ENCODE measurements at regions not wholly inside any gene's neighbourhood (a gene's known extent, or its start where the extent isn't known, plus 50 kb on each side); places are given as distances from the start of the nearest gene placed in this dataset.

DNA sequence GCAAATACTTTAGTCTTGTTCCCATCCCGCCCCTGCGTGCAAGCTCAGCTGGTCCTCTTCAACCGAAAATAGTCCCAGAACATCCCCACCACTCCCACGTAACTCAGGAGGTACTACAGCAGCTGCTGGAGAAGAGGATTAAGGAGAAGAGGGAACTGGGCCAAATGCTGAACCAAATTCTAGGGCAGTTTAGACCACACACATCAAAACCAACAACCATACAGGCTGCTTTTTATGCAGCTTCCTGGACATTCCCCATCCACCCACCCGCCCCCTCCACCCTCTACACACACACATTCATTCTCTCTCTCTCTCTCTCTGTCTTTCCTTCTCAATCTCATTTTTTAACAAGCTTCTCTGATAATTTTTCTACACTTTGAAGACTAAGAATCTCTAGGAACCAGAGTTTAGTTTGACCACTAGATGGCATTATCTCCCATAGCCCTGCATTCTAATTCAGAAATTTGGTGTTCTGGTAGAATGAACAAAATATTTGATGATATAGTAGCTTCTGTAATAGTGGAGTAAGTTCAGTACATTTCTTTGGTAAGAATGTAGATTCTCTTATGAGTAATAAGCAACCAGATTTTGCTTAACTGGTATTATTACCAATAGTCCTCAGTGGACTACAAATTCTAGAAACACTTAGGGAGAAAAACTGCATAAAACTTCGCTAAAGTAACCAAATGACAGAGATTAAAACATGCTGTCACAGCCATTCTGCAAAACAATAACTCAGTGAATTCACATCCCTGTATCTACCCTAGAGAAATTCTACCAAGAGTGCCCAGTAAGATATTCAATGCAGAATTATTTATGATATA is 52.1 kb upstream of the BEND6 start:
- SMC1A ChIA-PET (ENCODE audit: uncharacterized antibody, unreplicated experiment), result interaction anchor here (0.5 to 5.7 kb wide), 22 partner anchors 8 to 420 kb away, joined by 3 to 89 read pairs (median 4); partner anchors contain the start of gene PRIM2
- in situ Hi-C loops (cut with MboI), result no loop called here
- FAIRE-seq, result peak; percentile 87

More for the DNA sequence above, 52.1 kb upstream of the BEND6 start:
- 58% methylated on average over 5 of the region's 6 CpGs for WGBS (ENCODE audit: insufficient coverage, insufficient replicate concordance, low lambda C conversion rate, missing lambda C conversion rate)
- H3K9ac ChIP-seq (ENCODE audit: control insufficient read depth, insufficient read depth, low read length), result no peak overlapping the region
- no peak overlapping the region for H3K27ac ChIP-seq (ENCODE audit: control insufficient read depth, insufficient read depth)
- no peak for DNase-seq (ENCODE audit: low read depth, low spot score)
- ATAC-seq, result peak; percentile 80
- TF ChIP-seq BHLHE40 (IDR thresholded peaks at IDR 0.05; ENCODE audit: borderline replicate concordance in 1 of 2, low read depth in 2 of 2, low read length in 1 of 2) (0 out of 4 replicates have a peak, but pooled peaks of 1 of the 2 experiments have one; percentile 12), RAD21 (IDR thresholded peaks at IDR 0.05; ENCODE audit: insufficient read depth, low read depth, low read length) (peak; percentile 80), SMC3 (IDR thresholded peaks at IDR 0.05; ENCODE audit: borderline replicate concordance, low read length) (peak; percentile 80)
- TF ChIP-seq, protein P1, sequence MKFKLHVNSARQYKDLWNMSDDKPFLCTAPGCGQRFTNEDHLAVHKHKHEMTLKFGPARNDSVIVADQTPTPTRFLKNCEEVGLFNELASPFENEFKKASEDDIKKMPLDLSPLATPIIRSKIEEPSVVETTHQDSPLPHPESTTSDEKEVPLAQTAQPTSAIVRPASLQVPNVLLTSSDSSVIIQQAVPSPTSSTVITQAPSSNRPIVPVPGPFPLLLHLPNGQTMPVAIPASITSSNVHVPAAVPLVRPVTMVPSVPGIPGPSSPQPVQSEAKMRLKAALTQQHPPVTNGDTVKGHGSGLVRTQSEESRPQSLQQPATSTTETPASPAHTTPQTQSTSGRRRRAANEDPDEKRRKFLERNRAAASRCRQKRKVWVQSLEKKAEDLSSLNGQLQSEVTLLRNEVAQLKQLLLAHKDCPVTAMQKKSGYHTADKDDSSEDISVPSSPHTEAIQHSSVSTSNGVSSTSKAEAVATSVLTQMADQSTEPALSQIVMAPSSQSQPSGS (IDR thresholded peaks at IDR 0.05; ENCODE audit: low read length), result no peak
- TF ChIP-seq, protein P2, sequence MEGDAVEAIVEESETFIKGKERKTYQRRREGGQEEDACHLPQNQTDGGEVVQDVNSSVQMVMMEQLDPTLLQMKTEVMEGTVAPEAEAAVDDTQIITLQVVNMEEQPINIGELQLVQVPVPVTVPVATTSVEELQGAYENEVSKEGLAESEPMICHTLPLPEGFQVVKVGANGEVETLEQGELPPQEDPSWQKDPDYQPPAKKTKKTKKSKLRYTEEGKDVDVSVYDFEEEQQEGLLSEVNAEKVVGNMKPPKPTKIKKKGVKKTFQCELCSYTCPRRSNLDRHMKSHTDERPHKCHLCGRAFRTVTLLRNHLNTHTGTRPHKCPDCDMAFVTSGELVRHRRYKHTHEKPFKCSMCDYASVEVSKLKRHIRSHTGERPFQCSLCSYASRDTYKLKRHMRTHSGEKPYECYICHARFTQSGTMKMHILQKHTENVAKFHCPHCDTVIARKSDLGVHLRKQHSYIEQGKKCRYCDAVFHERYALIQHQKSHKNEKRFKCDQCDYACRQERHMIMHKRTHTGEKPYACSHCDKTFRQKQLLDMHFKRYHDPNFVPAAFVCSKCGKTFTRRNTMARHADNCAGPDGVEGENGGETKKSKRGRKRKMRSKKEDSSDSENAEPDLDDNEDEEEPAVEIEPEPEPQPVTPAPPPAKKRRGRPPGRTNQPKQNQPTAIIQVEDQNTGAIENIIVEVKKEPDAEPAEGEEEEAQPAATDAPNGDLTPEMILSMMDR (IDR thresholded peaks at IDR 0.05 in 2 of 3, conservative IDR thresholded peaks at IDR 0.05 in 1 of 3; ENCODE audit: control insufficient read depth in 2 of 3, extremely low read depth in 1 of 3, insufficient read depth in 1 of 3, low read depth in 3 of 3, low read length in 3 of 3), result peak; percentile 61 to 65 (median 61); a peak in 5 of 6 replicates
- H3K27me3 ChIP-seq (replicated peaks in 1 of 2; ENCODE audit: control insufficient read depth in 2 of 2, insufficient read depth in 2 of 2, low read length in 1 of 2), result no peaks in the 10 kb centered on the region
- ChIA-PET CTCF (interaction anchor here (0.6 to 9.4 kb wide), 53 partner anchors 10 to 426 kb away, joined by 3 to 200 read pairs (median 4); partner anchors contain the start of genes BAG2, BEND6 and PRIM2), POLR2A (interaction anchor here (0.8 to 1.1 kb wide), 2 partner anchors 10 to 414 kb away, joined by 3 to 4 read pairs; partner anchors contain the start of gene PRIM2), RAD21 (ENCODE audit: unreplicated experiment) (interaction anchor here (0.7 to 3.4 kb wide), 23 partner anchors 10 to 423 kb away, joined by 3 to 35 read pairs (median 3); partner anchors contain the start of genes BEND6, KIAA1586 and PRIM2)
- H3K4me3 ChIP-seq, result no peak overlapping the region
- no peaks in the 10 kb centered on the region for H3K9me3 ChIP-seq (replicated peaks; ENCODE audit: control insufficient read depth, insufficient read depth, low read length)
- no TSS peak for BruUV-seq (replicated peaks)
- no peaks in the 10 kb centered on the region for H4K20me1 ChIP-seq (ENCODE audit: control insufficient read depth, insufficient read depth)
- intact Hi-C loops (cut with micrococcal nuclease; ENCODE audit: unreplicated experiment), result loop anchor here (1.0 to 5.0 kb wide), 2 partner anchors 118 to 269 kb away; partner anchors contain the start of gene BAG2
- H3K4me2 ChIP-seq (ENCODE audit: control insufficient read depth, insufficient read depth), result no peak overlapping the region
- no peaks in the 10 kb centered on the region for H3K4me1 ChIP-seq (ENCODE audit: control insufficient read depth, insufficient read depth, low read length)
- H3K36me3 ChIP-seq (ENCODE audit: control insufficient read depth in 2 of 2, insufficient read depth in 2 of 2, low read length in 1 of 2), result no peaks in the 10 kb centered on the region
- H3K79me2 ChIP-seq (ENCODE audit: control insufficient read depth, insufficient read depth, low read length), result no peaks in the 10 kb centered on the region
- peak overlapping the region; percentile 42; the same call in 1 of the 2 replicates for H2AFZ ChIP-seq (ENCODE audit: control insufficient read depth, low read depth, low read length)
